ENCODE measurements at regions not wholly inside any gene's neighbourhood (a gene's known extent, or its start where the extent isn't known, plus 50 kb on each side); places are given as distances from the start of the nearest gene placed in this dataset.

- TF ChIP-seq CTCF (IDR thresholded peaks at IDR 0.05), result no peak
- H3K9me3 ChIP-seq, result no peaks in the 10 kb centered on the region
- no peaks in the 10 kb centered on the region for H3K36me3 ChIP-seq
- DNase-seq (ENCODE audit: low spot score in 2 of 2), result no peak
- no peaks in the 10 kb centered on the region for H3K4me1 ChIP-seq
- H3K4me3 ChIP-seq, result no peak overlapping the region
- H3K27ac ChIP-seq, result no peak overlapping the region
- no peaks in the 10 kb centered on the region for H3K27me3 ChIP-seq
- intact Hi-C loops (cut with DNase I), result no loop called here
Observed at GRCh38 chr10:14448197-14448990, 117.7 kb upstream of the FRMD4A start.

- Histone ChIP-seq H3K9me3 (no peaks in the 10 kb centered on the region), H3K27me3 (no peaks in the 10 kb centered on the region), H3K27ac (no peak overlapping the region), H3K4me3 (no peak overlapping the region), H3K36me3 (no peaks in the 10 kb centered on the region), H3K4me1 (no peaks in the 10 kb centered on the region)
- intact Hi-C loops (cut with DNase I), result no loop called here
- no peak for DNase-seq (ENCODE audit: low spot score in 2 of 2)
- TF ChIP-seq CTCF (IDR thresholded peaks at IDR 0.05), result no peak
Observed at GRCh38 chr10:14447094-14447839, 116.5 kb upstream of the FRMD4A start.

- Histone ChIP-seq H3K27me3 (no peaks in the 10 kb centered on the region), H3K27ac (no peak overlapping the region), H3K4me1 (no peaks in the 10 kb centered on the region), H3K4me3 (no peak overlapping the region), H3K36me3 (no peaks in the 10 kb centered on the region), H3K9me3 (no peaks in the 10 kb centered on the region)
- intact Hi-C loops (cut with DNase I), result no loop called here
- no peak for TF ChIP-seq CTCF (IDR thresholded peaks at IDR 0.05)
- DNase-seq (ENCODE audit: low spot score in 2 of 2), result no peak
Observed at GRCh38 chr10:14439451-14440259, 108.9 kb upstream of the FRMD4A start.

- Histone ChIP-seq H3K27me3 (no peaks in the 10 kb centered on the region), H3K36me3 (no peaks in the 10 kb centered on the region), H3K4me1 (no peaks in the 10 kb centered on the region), H3K27ac (no peak overlapping the region), H3K9me3 (no peaks in the 10 kb centered on the region), H3K4me3 (no peak overlapping the region)
- no peak for DNase-seq (ENCODE audit: low spot score in 2 of 2)
- no peak for TF ChIP-seq CTCF (IDR thresholded peaks at IDR 0.05)
- intact Hi-C loops (cut with DNase I), result no loop called here
Observed at GRCh38 chr10:14438576-14438975, 107.9 kb upstream of the FRMD4A start.

GRCh38 chr10:14438057-14438456 is 107.3 kb upstream of the FRMD4A start:
- Histone ChIP-seq H3K36me3 (no peaks in the 10 kb centered on the region), H3K4me3 (no peak overlapping the region), H3K27me3 (no peaks in the 10 kb centered on the region), H3K4me1 (no peaks in the 10 kb centered on the region), H3K27ac (no peak overlapping the region), H3K9me3 (no peaks in the 10 kb centered on the region)
- intact Hi-C loops (cut with DNase I), result no loop called here
- no peak for DNase-seq (ENCODE audit: low spot score in 2 of 2)
- TF ChIP-seq CTCF (IDR thresholded peaks at IDR 0.05), result no peak
